ENCODE measurements at regions not wholly inside any gene's neighbourhood (a gene's known extent, or its start where the extent isn't known, plus 50 kb on each side); places are given as distances from the start of the nearest gene placed in this dataset.

- Histone ChIP-seq H3K27ac (ENCODE audit: low read length) (no peak overlapping the region), H3K9ac (ENCODE audit: low read length in 2 of 2) (no peak overlapping the region), H3K27me3 (ENCODE audit: control insufficient read depth in 1 of 2, insufficient read depth in 2 of 2, low read length in 2 of 2) (peaks cover 0 to 7% of the 10 kb centered on the region in 2 donors), H3K4me1 (ENCODE audit: control insufficient read depth, insufficient read depth, low read length) (peaks cover 9% of the 10 kb centered on the region), H3K36me3 (ENCODE audit: control insufficient read depth in 2 of 2, insufficient read depth in 2 of 2, low read length in 2 of 2) (no peaks in the 10 kb centered on the region), H3K9me3 (ENCODE audit: control insufficient read depth in 2 of 2, low read length in 2 of 2) (no peaks in the 10 kb centered on the region), H3K4me3 (ENCODE audit: low read length in 2 of 2) (no peak overlapping the region)
These were observed 106.5 kb downstream of the TEX26 start for GRCh38 chr13:31038834-31039552.

DNA sequence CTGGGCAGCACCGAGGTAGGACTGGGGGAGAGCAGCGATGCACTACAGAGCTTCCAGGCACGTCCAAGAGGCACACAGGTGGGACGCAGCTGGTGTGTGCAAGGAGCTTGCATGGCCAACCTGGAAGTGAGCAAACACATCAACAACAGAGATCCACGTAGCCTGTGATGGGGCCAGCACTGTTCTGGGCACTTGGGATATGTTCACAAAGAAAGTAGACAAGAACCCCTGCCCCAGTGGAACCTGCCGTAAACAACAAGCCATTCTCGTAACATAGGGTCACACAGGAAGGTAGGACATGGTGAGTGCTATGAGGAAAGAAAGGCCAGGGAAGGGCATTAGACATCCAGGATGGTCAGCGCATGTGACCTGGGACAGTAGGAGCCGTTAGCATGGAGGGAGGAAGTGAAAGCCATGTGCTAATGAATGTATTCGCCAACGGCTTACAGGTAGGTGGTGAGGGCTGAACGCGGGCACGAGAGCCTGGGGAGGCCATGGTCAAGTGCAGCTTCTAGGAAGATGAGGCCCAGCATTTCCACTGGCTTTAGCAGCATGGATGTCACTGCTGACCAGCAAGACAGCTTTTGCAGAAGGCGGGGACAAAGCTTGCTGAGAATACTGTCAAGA, 105.5 kb downstream of the TEX26 start:
- Histone ChIP-seq H3K27me3 (ENCODE audit: control insufficient read depth in 1 of 2, insufficient read depth in 2 of 2, low read length in 2 of 2) (peaks cover 0 to 7% of the 10 kb centered on the region in 2 donors), H3K27ac (ENCODE audit: low read length) (no peak overlapping the region), H3K36me3 (ENCODE audit: control insufficient read depth in 2 of 2, insufficient read depth in 2 of 2, low read length in 2 of 2) (no peaks in the 10 kb centered on the region), H3K9ac (ENCODE audit: low read length in 2 of 2) (no peak overlapping the region), H3K4me3 (ENCODE audit: low read length in 2 of 2) (no peak overlapping the region), H3K4me1 (ENCODE audit: control insufficient read depth, insufficient read depth, low read length) (peaks cover 11% of the 10 kb centered on the region), H3K9me3 (ENCODE audit: control insufficient read depth in 2 of 2, low read length in 2 of 2) (no peaks in the 10 kb centered on the region)

GRCh38 chr13:31036731-31037695, 104.6 kb downstream of the TEX26 start:
- Histone ChIP-seq H3K4me1 (ENCODE audit: control insufficient read depth, insufficient read depth, low read length) (peaks cover 11% of the 10 kb centered on the region), H3K27me3 (ENCODE audit: control insufficient read depth in 1 of 2, insufficient read depth in 2 of 2, low read length in 2 of 2) (peaks cover 0 to 9% of the 10 kb centered on the region in 2 donors), H3K9ac (ENCODE audit: low read length in 2 of 2) (no peak overlapping the region), H3K4me3 (ENCODE audit: low read length in 2 of 2) (no peak overlapping the region), H3K27ac (ENCODE audit: low read length) (no peak overlapping the region), H3K9me3 (ENCODE audit: control insufficient read depth in 2 of 2, low read length in 2 of 2) (no peaks in the 10 kb centered on the region), H3K36me3 (ENCODE audit: control insufficient read depth in 2 of 2, insufficient read depth in 2 of 2, low read length in 2 of 2) (no peaks in the 10 kb centered on the region)

DNA sequence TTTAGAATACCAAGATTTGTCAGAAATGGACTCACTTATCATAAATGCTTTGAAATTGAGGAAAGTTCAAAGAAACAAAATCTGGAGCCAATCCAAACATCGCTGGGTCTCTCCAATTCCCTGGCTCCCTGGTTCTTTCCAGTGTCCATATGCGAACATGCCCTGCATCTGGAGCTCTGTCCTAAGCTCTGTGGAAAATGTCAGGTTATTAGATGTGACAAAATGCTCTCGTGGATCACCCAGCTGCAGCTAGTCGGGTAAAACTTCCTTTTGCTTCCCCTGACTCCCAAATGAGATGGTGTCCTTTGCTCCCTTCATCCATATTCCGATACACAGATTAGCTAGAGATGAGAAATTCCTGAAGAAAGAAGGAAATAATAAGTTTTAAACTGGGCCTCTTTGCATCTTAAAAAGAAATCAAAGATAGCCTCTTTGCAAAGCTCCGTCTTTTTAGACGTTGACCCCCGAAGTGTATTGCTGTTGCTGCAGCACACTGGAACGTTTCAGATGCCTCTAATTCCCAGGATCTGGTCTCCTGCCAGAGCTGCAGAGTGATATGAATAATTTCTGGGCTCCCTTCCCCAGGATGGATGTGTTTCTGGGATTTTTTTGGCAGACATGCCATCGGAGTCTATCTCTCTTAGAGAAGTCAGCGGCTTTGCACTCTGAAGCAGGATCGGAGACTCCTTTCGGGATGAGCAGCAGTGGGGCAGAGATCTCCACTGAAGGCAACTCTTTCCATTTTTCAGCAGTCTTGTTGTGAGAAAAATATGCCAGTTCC, 102.9 kb downstream of the TEX26 start:
- H3K36me3 ChIP-seq (ENCODE audit: control insufficient read depth in 2 of 2, insufficient read depth in 2 of 2, low read length in 2 of 2): no peaks in the 10 kb centered on the region
- H3K27me3 ChIP-seq (ENCODE audit: control insufficient read depth in 1 of 2, insufficient read depth in 2 of 2, low read length in 2 of 2): peaks cover 0 to 9% of the 10 kb centered on the region in 2 donors
- no peak overlapping the region for H3K9ac ChIP-seq (ENCODE audit: low read length in 2 of 2)
- H3K9me3 ChIP-seq (ENCODE audit: control insufficient read depth in 2 of 2, low read length in 2 of 2): no peaks in the 10 kb centered on the region
- H3K4me3 ChIP-seq (ENCODE audit: low read length in 2 of 2): peak overlapping the region; percentile 13 to 24
- H3K4me1 ChIP-seq (ENCODE audit: control insufficient read depth, insufficient read depth, low read length): peaks cover 11% of the 10 kb centered on the region
- no peak overlapping the region for H3K27ac ChIP-seq (ENCODE audit: low read length)

GRCh38 chr13:31032528-31033113, 100.2 kb downstream of the TEX26 start:
- Histone ChIP-seq H3K4me1 (ENCODE audit: control insufficient read depth, insufficient read depth, low read length) (peaks cover 11% of the 10 kb centered on the region), H3K27ac (ENCODE audit: low read length) (no peak overlapping the region), H3K9me3 (ENCODE audit: control insufficient read depth in 2 of 2, low read length in 2 of 2) (no peaks in the 10 kb centered on the region), H3K9ac (ENCODE audit: low read length in 2 of 2) (no peak overlapping the region), H3K36me3 (ENCODE audit: control insufficient read depth in 2 of 2, insufficient read depth in 2 of 2, low read length in 2 of 2) (no peaks in the 10 kb centered on the region), H3K27me3 (ENCODE audit: control insufficient read depth in 1 of 2, insufficient read depth in 2 of 2, low read length in 2 of 2) (peaks cover 0 to 8% of the 10 kb centered on the region in 2 donors), H3K4me3 (ENCODE audit: low read length in 2 of 2) (no peak overlapping the region)

GRCh38 chr13:31031482-31031881, 99.0 kb downstream of the TEX26 start:
- Histone ChIP-seq H3K9ac (ENCODE audit: low read length in 2 of 2) (no peak overlapping the region), H3K27me3 (ENCODE audit: control insufficient read depth in 1 of 2, insufficient read depth in 2 of 2, low read length in 2 of 2) (peaks cover 0 to 5% of the 10 kb centered on the region in 2 donors), H3K27ac (ENCODE audit: low read length) (no peak overlapping the region), H3K4me3 (ENCODE audit: low read length in 2 of 2) (no peak overlapping the region), H3K36me3 (ENCODE audit: control insufficient read depth in 2 of 2, insufficient read depth in 2 of 2, low read length in 2 of 2) (no peaks in the 10 kb centered on the region), H3K9me3 (ENCODE audit: control insufficient read depth in 2 of 2, low read length in 2 of 2) (no peaks in the 10 kb centered on the region), H3K4me1 (ENCODE audit: control insufficient read depth, insufficient read depth, low read length) (peaks cover 11% of the 10 kb centered on the region)

DNA sequence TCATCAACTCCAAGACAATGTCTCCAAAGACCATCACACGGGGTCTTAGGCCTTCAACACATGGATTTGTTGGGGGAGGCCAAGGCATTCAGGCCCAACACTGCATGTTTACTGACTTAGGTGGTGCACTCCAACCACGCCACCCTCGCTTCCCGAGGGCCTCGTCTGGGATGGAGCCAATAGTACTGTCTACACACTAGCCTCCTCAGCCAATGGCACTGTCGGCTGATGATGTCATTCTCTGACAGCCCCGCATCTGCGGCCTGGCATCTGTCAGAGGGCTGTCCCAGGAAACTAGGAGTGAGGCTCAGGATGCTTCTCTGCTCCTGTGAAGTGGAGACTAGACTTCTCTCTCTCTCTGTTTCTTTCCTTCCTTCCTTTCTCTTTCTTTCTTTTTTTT, 96.6 kb downstream of the TEX26 start:
- Histone ChIP-seq H3K27ac (ENCODE audit: low read length) (no peak overlapping the region), H3K4me1 (ENCODE audit: control insufficient read depth, insufficient read depth, low read length) (peaks cover 3% of the 10 kb centered on the region), H3K4me3 (ENCODE audit: low read length in 2 of 2) (no peak overlapping the region), H3K9me3 (ENCODE audit: control insufficient read depth in 2 of 2, low read length in 2 of 2) (peaks cover 0 to 4% of the 10 kb centered on the region in 2 donors), H3K36me3 (ENCODE audit: control insufficient read depth in 2 of 2, insufficient read depth in 2 of 2, low read length in 2 of 2) (no peaks in the 10 kb centered on the region), H3K27me3 (ENCODE audit: control insufficient read depth in 1 of 2, insufficient read depth in 2 of 2, low read length in 2 of 2) (peaks cover 0 to 2% of the 10 kb centered on the region in 2 donors), H3K9ac (ENCODE audit: low read length in 2 of 2) (no peak overlapping the region)

DNA sequence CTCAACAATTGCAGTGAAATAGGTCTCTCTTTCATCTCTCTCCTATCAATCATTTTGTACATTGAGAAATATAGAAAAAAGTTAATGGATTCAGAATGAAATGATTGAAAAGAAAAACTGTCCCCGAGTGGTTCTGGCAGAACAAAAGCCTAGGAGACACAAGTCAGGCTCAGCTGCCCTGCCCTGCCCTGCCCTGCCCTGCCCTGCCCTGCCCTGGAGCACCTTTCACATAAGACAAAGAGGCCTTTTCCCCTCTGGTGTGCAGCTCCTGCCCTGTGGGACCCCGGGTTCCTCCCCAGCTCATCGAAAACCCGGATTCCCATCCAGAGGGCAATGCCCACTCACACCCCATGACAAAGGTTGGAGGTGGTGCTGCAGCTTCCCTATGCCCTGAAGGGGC, 94.7 kb downstream of the TEX26 start:
- H3K27me3 ChIP-seq (ENCODE audit: control insufficient read depth in 1 of 2, insufficient read depth in 2 of 2, low read length in 2 of 2): peaks cover 0 to 2% of the 10 kb centered on the region in 2 donors
- peaks cover 0 to 4% of the 10 kb centered on the region in 2 donors for H3K9me3 ChIP-seq (ENCODE audit: control insufficient read depth in 2 of 2, low read length in 2 of 2)
- no peaks in the 10 kb centered on the region for H3K36me3 ChIP-seq (ENCODE audit: control insufficient read depth in 2 of 2, insufficient read depth in 2 of 2, low read length in 2 of 2)
- no peak overlapping the region for H3K9ac ChIP-seq (ENCODE audit: low read length in 2 of 2)
- no peaks in the 10 kb centered on the region for H3K4me1 ChIP-seq (ENCODE audit: control insufficient read depth, insufficient read depth, low read length)
- H3K27ac ChIP-seq (ENCODE audit: low read length): no peak overlapping the region
- no peak overlapping the region for H3K4me3 ChIP-seq (ENCODE audit: low read length in 2 of 2)
